Breast epithelium (tissue), 3 donors: ENCODE measurements at regions not wholly inside any gene's neighbourhood (a gene's known extent, or its start where the extent isn't known, plus 50 kb on each side); places are given as distances from the start of the nearest gene placed in this dataset.

Experiments
- CTCF ChIP-seq, 3 donors: fragments of 450-650 bp; IDR thresholded peaks; one replicate each; pipeline ENCODE4 v1.5.1; 2016 to 2017; ENCODE audit warnings: antibody characterized with exemption in 3 of 3, mild to moderate bottlenecking in 3 of 3, moderate library complexity in 3 of 3
- POLR2A ChIP-seq: fragments of 450-650 bp; IDR thresholded peaks from one replicate; pipeline ENCODE4 v1.6.1; 2016; ENCODE audit warnings: antibody characterized with exemption, mild to moderate bottlenecking, moderate library complexity
- POLR2AphosphoS5 ChIP-seq, 3 donors: sonication (generic); formaldehyde crosslinking; IDR thresholded peaks; one replicate each; pipeline ENCODE4 v1.6.1; 2017; ENCODE audit warnings: antibody characterized with exemption in 3 of 3

GRCh38 chr18:75880266-75880665 is 452.8 kb upstream of the SMIM21 start:
- TF ChIP-seq CTCF (IDR thresholded peaks at IDR 0.05) = no peak
- no peak for TF ChIP-seq POLR2AphosphoS5 (IDR thresholded peaks at IDR 0.05)
- no peak for TF ChIP-seq POLR2A
